ENCODE measurements at regions not wholly inside any gene's neighbourhood (a gene's known extent, or its start where the extent isn't known, plus 50 kb on each side); places are given as distances from the start of the nearest gene placed in this dataset.

GRCh38 chr2:240295256-240296103 lies 140.0 kb upstream of the GPC1 start:
- TF ChIP-seq CTCF (IDR thresholded peaks at IDR 0.05; ENCODE audit: poor library complexity) (no peak), EZH2 (IDR thresholded peaks at IDR 0.05; ENCODE audit: borderline replicate concordance) (no peak), EZH2phosphoT487 (IDR thresholded peaks at IDR 0.05; ENCODE audit: low read depth, severe bottlenecking, unreplicated experiment) (no peak)
